ENCODE measurements at regions not wholly inside any gene's neighbourhood (a gene's known extent, or its start where the extent isn't known, plus 50 kb on each side); places are given as distances from the start of the nearest gene placed in this dataset.

DNA sequence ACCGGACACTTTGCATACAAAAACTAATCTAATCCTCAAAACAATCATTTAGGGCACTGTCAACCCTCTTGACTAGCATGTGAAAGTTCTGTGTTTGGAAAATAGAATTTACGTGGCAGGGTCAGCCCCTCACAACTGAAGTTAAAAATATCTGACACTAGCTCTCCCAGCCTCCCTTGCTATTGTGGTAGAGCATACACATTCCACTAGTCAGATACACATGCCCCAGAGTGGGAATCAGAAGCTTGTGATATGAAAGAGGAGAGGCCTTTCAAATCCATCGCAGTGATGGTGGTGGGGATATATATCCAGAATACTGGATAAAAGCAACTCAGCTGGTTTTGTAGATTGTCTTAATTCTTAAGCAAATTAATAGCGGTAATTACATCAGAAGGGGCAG, 205.7 kb upstream of the IL15 start:
- no peak overlapping the region for H3K27ac ChIP-seq
- no peaks in the 10 kb centered on the region for H3K4me1 ChIP-seq
- H3K4me3 ChIP-seq = no peak overlapping the region
- H3K9me3 ChIP-seq = no peaks in the 10 kb centered on the region
- no peaks in the 10 kb centered on the region for H3K27me3 ChIP-seq
- no peaks in the 10 kb centered on the region for H3K36me3 ChIP-seq (replicated peaks in 1 of 2; ENCODE audit: insufficient read depth in 1 of 2, low read depth in 2 of 2)
- intact Hi-C loops (cut with DNase I) = no loop called here
- no peak for ATAC-seq
- no peak for TF ChIP-seq POLR2A (IDR thresholded peaks at IDR 0.05)
- TF ChIP-seq, protein P1, sequence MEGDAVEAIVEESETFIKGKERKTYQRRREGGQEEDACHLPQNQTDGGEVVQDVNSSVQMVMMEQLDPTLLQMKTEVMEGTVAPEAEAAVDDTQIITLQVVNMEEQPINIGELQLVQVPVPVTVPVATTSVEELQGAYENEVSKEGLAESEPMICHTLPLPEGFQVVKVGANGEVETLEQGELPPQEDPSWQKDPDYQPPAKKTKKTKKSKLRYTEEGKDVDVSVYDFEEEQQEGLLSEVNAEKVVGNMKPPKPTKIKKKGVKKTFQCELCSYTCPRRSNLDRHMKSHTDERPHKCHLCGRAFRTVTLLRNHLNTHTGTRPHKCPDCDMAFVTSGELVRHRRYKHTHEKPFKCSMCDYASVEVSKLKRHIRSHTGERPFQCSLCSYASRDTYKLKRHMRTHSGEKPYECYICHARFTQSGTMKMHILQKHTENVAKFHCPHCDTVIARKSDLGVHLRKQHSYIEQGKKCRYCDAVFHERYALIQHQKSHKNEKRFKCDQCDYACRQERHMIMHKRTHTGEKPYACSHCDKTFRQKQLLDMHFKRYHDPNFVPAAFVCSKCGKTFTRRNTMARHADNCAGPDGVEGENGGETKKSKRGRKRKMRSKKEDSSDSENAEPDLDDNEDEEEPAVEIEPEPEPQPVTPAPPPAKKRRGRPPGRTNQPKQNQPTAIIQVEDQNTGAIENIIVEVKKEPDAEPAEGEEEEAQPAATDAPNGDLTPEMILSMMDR (IDR thresholded peaks at IDR 0.05) = no peak
- 85 to 98% methylated on average over 4 of the region's 4 CpGs for WGBS, 2 donors
- no peak for DNase-seq

DNA sequence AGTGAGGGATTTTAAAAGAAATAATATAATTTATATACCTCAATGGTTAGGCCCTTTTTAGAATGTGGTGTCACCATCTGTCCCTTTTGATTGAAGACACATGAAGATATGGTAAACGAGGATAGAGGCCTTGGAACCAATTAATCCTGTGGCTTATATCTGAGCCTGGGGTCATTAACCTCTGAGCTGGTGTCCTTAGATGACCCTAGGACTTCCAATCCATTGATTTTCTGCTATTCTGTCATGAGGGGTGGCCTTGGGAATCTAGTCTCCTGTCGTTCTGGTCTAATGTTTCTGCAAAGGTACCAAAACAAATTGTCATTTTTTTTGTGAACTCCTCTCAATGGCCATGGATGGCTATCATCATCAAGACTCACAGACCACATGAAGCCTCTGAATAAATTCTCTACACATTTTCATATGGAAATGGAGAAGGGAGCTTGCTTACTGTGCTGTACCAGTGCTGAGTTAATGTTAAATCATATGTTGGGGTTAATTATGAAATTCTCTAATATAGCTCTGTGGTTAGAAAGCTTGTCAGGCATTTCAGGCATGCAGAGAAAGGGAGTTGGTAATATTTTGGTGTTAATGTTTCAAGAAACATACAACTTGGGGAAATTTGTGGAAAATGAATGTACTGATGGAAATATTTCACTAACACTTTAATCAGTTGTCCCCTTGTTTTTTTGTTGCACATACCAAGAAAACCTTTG, 204.2 kb upstream of the IL15 start:
- ATAC-seq = no peak
- DNase-seq = no peak
- WGBS, 2 donors = 5 to 20% methylated on average over 2 of the region's 2 CpGs

DNA sequence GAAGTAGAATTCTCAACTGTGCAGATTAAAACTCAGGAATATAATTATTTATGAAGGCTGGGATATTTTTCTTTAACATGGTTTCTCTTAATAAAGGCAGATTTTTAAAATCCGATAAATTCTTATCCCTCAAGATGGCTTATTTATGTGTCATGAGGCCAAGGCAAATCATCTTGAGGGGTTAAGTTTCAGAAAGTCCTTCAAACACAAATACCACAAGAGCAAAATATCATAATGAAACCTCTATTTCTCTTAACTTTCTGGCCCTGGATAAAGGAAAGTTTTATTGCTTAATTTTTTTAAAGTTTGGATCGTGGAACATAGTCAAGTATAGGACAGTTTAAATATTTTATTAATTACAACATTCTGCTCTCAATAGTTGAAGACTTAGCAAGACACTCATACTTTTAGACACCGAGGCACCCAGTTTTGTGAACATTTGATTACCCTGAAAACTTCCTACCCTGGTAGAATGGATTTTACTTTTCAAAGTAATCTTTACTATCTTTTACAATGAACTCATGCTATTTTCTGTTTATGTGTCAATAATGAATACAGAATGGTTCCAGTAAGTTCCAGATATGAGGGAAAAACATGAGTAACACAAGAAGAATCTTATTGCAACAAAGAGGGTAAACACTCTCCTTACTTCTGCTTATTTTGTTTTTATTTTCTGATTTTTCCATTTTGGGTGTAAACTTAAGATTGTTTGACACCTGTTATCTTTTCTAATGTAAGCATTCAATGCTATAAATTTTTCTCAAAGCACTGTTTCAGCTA, 200.7 kb upstream of the IL15 start:
- DNase-seq = no peak
- TF ChIP-seq, protein P1 (IDR thresholded peaks at IDR 0.05) = no peak
- TF ChIP-seq POLR2A (IDR thresholded peaks at IDR 0.05) = no peak
- WGBS, 2 donors = 76 to 83% methylated on average over 3 of the region's 3 CpGs

More for the DNA sequence above, 204.2 kb upstream of the IL15 start:
- intact Hi-C loops (cut with DNase I) = no loop called here
- no peaks in the 10 kb centered on the region for H3K9me3 ChIP-seq
- H3K36me3 ChIP-seq (replicated peaks in 1 of 2; ENCODE audit: insufficient read depth in 1 of 2, low read depth in 2 of 2) = no peaks in the 10 kb centered on the region
- no peaks in the 10 kb centered on the region for H3K27me3 ChIP-seq
- no peak overlapping the region for H3K27ac ChIP-seq
- H3K4me1 ChIP-seq = no peaks in the 10 kb centered on the region
- TF ChIP-seq, protein P1 (IDR thresholded peaks at IDR 0.05) = no peak
- TF ChIP-seq POLR2A (IDR thresholded peaks at IDR 0.05) = no peak
- H3K4me3 ChIP-seq = no peak overlapping the region

DNA sequence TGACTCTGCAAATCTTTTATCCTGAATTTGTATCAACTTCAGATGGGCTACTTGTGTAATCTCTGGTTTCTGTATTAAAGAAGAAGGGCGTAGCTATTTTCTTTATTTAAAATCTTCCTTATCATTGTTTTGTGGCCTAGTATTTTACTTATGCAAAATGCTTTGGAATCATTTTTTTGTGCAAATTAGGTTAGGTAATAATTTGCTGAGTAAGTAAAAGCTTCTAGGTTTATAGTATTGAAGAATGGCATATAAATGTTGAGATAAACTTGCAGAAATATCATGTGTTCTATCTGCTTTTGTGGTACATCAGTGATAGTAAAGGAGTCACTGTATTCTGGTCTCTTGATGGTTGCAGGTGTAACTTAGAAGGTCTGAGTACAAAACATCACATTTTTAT, 197.2 kb upstream of the IL15 start:
- TF ChIP-seq POLR2A (IDR thresholded peaks at IDR 0.05) = no peak
- TF ChIP-seq, protein P1 (IDR thresholded peaks at IDR 0.05) = no peak
- ATAC-seq = no peak
- DNase-seq = no peak
- Histone ChIP-seq H3K36me3 (replicated peaks in 1 of 2; ENCODE audit: insufficient read depth in 1 of 2, low read depth in 2 of 2) (no peaks in the 10 kb centered on the region), H3K9me3 (no peaks in the 10 kb centered on the region), H3K27ac (no peak overlapping the region), H3K4me3 (no peak overlapping the region), H3K4me1 (no peaks in the 10 kb centered on the region), H3K27me3 (no peaks in the 10 kb centered on the region)
- WGBS, 2 donors = 86 to 97% methylated on average over 1 of the region's 1 CpG
- intact Hi-C loops (cut with DNase I) = no loop called here

More for the DNA sequence above, 200.7 kb upstream of the IL15 start:
- intact Hi-C loops (cut with DNase I) = no loop called here
- Histone ChIP-seq H3K4me3 (no peak overlapping the region), H3K9me3 (no peaks in the 10 kb centered on the region), H3K4me1 (no peaks in the 10 kb centered on the region), H3K27me3 (no peaks in the 10 kb centered on the region), H3K36me3 (replicated peaks in 1 of 2; ENCODE audit: insufficient read depth in 1 of 2, low read depth in 2 of 2) (no peaks in the 10 kb centered on the region), H3K27ac (no peak overlapping the region)
- no peak for ATAC-seq

All from body of pancreas (tissue), 4 donors.